GM19043 (cell line): ENCODE measurements at regions not wholly inside any gene's neighbourhood (a gene's known extent, or its start where the extent isn't known, plus 50 kb on each side); places are given as distances from the start of the nearest gene placed in this dataset.
"Not testable (repeated sequence)": the region's sequence is repeated elsewhere in the genome, so short reads cannot be mapped to it uniquely, and the experiment has no call there.

Experiments
- ATAC-seq: cut with Tn5 transposase; IDR thresholded peaks from one replicate; pipeline ENCODE4 v1.9.1; 2021; ENCODE audit warnings: low read depth; ENCODE audit not compliant: unreplicated experiment

DNA sequence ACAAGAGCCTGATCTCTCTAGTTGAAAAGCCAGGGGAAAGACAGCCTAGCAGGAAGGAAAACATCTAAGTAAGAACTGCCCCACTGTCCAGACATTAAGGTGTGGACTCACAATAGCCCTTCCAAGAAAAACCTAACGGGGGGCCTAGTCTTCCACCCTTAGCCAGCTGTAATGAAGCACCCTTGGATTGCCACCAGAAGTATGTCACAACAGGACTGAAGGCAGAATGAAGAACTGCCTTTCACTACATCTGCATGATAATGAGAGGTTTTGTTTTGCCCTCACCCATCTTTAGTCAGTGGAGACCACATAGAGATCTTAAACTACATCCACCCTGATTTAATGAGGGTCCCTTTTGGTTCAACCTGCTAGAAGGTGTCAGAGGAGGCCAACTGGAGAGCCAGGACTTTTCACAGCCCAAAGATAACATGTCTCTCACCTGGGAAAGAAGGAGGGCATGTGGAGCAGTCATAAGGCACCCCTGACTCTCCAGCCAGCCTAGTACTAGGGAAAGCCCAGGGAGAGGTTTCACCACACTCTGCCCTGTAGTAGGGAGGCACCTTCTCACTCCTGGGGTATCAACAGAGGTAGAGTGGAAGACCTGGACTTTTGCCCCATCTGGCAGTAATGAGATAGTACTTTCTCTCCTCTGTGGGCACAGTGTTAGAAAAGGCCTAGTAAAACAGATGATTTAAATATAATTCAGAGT, 1017.4 kb upstream of the MANEA start:
- ATAC-seq, result no peak

DNA sequence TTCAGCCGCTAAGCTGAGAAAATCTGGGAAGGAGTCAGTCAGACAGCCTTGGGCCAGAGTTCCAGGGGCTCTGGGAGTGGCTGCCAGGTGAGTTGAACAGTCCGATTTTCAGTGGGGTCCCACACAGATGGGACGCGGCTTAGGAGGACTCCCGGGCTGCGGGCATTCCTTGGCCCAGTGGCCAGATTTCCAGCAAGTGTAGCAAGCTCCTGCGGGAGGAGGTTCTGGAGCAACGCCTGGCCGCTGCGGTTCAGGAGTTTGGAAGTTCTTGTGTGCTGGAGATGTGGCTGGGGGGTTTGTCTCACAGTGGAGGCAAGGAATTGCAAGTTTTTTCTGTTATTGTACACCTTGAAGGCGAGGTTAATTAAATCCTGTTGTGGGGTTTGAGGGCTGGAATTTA, 1020.1 kb upstream of the MANEA start:
- not testable (repeated sequence) for ATAC-seq

GRCh38 chr6:94548201-94548600, 1029.1 kb upstream of the MANEA start:
- no peak for ATAC-seq

DNA sequence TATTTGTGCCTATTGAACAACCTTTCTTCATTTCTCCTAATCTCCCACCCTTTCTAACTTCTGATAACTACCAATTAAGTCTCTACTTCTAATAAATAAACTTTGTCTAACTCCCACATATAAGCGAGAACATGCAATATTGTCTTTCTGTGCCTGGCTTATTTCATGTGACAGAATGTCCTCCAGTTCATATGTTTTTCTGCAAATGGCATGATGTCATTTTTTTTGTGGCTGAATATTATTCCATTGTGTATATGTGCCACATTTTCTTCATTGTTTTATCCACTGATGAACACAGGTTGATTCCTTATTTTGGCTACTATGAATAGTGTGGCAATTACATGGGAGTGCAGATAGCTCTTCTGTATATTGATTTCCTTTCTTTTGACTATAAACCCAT, 1041.5 kb upstream of the MANEA start:
- ATAC-seq, result no peak

- no peak for ATAC-seq
Observed at GRCh38 chr6:94511502-94512088, 1065.7 kb upstream of the MANEA start.

DNA sequence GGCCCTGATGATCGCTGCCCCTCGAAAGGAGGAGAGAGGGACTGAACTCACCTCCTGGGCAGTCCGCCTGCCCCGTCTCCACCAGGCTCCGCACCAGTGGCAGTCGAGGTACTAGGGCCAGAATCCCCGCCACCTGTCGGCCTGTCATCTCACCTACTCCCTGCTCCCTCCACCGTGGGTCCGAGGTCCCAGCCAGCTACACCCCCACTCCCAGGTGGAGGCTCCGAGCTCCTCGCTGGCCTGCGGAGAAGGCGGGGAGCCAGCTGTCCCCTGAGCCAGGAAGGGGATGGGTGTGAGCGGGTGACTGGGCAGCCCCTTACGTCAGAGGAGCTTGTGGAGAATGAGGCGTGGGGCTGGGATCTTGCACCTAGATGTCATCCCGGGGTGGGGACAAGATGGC, 1066.5 kb upstream of the MANEA start:
- ATAC-seq, result no peak

DNA sequence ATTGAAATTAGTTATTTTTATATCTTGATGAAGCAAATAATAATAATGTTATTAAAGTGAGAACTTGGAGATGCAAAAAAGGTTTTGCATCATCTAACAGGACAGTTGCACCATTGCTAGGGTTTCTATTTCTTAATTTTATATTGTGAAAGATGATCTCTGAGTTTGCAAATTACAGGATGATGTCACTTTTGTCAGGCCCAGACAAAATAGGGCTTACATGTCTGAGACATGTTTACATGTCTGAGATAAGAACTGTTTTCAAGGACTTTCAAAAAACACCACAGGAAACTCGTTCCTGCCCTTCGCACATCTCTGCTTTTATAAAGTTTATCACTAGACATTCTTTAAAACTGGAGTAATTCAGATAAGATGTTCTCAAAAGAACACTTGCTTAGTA, 1075.8 kb upstream of the MANEA start:
- no peak for ATAC-seq

DNA sequence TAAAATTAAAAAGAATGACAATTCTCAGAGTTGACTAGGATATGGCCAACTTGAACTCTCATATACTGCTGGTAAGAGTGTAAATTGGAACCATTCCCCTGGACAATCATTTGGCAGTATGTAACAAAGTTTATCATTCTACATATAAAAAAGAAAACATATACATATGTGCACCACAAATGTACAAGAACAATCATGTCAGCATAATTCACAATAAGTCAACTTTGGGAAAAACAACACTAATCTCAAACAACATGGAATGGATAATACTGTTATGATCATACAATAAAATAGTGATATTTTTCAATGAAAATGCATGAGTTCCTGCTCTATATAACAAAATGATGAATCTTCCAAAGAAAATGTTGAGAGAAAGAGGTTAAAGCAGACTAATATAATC, 1078.7 kb upstream of the EPHA7 start:
- ATAC-seq, result no peak

DNA sequence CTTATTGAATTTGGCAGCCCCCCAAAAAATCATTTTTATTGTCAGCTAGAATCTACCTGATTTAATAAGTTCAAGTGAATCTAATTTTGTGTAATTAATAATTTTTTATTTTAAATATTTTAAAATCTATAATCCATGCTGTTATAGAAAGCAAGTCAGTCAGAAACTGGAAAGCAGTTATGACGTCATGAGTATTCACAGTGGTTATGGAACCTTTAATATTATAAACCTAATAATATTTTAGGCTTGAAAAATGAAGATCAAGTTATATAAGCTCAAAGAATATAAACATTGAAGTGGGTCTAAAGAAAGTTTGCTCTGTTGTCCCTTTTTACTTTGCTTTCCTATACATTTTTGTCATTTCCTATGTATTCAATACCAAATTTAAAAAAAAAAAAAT, 1075.1 kb upstream of the EPHA7 start:
- ATAC-seq, result no peak

DNA sequence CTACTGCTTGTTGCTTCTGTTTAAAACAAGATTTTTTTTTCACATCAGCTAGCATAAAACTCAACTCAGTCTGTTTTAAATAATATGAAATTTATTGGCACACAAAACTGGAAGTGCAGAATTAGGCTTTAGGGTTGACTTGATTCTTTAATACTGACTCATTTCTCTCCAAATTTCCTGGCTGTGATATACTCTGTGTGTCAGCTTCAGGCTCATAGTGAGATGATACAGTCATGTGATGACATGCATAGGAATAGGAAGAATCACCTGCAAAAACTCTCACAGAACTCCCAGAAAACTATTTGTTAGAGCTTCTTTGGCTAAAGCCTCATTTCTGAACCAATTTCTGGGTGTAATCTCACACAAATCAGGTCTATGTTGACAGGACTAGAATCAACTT, 1068.0 kb upstream of the EPHA7 start:
- ATAC-seq, result no peak

DNA sequence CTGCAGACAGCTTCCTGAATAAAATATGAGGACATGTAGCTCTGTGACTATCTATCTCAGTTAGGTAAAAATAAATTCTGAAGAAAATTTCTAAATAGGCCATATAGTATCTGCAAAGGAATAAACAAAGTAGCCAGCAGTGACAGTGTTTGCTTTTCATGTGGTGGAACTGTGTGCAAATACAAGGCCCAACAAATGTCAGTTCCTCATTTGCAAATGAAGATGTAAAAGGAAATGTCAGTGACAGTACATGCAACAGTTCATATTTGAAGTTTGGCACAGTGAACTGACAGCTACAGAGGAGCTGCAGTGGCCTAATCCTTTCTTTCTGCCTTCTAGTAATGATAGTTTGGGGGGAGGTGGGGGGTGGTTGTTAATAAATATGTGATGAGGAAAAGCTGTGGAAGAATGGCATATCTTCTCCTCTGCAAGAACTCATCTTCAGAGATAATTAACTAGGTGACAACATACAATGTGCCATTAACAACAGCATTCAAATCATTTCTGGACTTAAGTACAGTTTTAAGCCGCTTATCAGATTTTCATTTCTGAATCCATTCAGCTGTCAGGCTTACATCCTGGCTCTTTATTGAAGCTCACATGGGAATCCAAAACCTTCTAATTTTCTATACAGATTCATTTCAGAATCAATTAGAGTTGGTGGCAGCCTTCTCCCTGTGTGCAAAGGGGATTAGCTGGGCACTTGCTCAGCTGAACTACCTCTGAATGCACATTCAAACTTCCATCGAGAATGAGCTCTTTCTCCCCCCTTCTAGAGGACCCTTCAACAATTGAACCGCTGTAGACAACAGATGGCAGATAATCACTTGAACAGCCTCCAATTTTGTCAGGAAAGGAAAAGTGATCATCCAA, 1059.0 kb upstream of the EPHA7 start:
- no peak for ATAC-seq

GRCh38 chr6:94468830-94469229, 1049.5 kb upstream of the EPHA7 start:
- no peak for ATAC-seq

- no peak for ATAC-seq
Observed at GRCh38 chr6:94464018-94464510, 1044.7 kb upstream of the EPHA7 start.

DNA sequence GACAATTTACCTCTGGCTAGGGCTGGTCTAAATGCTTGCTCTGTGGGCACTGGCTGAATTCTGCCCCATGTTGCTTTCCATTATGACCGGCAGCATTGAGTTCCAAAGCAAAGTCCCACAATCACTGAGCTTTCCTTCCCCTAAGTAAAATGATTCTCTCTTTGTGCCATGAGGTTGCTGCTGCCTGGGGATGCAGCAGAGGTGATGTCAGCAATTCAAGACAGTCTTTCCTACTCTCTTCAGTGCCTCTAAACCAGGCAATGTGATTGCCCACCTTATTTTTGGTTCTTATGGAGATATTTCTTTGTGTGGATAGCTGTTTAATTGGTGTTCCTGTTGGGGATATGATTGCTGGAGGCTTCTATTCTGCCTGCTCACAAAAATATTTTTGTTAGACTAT, 1043.9 kb upstream of the EPHA7 start:
- ATAC-seq, result no peak

GRCh38 chr6:94462231-94462630, 1042.9 kb upstream of the EPHA7 start:
- no peak for ATAC-seq

DNA sequence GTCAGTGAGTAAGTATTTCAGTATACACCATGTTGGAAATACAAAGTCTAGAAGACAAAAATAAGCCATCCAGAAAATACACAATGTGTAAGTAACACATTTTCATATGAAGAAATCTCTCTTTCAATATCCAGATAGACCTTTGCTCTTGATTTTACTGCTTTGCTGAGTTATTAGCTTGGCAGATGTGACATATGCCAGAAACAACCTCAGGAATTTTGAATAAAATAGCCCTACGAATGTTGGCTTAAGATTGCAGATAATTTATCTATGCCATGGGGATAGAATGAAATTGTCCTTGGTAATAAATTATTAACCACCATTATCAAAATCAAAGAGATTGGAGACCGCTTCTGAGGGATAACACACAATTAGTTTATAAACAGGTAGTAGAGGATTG, 1036.9 kb upstream of the EPHA7 start:
- no peak for ATAC-seq

DNA sequence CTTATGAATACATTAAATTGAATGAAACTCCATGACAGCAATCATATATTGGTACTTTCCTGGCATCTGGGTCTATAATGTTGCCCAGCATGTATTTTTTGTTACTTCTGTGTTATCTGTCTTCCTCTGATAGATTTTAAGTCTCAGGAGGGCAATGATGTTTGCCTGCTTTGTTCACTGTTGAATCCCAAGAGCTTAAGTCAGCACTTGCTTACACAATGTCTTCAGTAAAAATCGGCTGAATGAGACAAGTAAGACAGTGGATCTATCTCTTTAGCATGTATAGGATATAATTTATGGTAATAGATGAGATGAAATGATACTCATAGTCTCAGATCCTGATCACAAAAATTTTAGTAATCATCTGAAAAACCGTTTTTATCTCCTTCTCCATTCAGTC, 1034.9 kb upstream of the EPHA7 start:
- no peak for ATAC-seq

GRCh38 chr6:94446120-94446519, 1026.8 kb upstream of the EPHA7 start:
- no peak for ATAC-seq

GRCh38 chr6:94443701-94444100, 1024.3 kb upstream of the EPHA7 start:
- ATAC-seq, result no peak

DNA sequence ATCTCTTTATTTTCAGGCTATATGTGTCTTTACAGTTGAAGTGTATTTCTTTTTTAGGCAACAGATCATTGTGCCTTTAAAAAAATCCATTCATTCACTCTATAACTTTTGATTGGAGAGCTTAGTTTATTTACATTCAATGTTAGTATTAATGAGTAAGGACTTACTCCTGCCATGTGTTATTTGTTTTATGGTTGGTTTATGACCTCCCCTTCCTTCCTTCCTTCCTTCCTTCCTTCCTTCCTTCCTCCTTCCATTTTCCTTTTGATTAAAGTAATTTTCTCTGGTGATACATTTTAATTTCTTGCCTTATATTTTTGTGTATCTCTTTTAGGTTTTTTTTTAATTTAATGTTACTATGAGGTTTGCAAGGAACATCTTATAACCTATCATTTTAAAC, 1005.3 kb upstream of the EPHA7 start:
- ATAC-seq, result no peak

- ATAC-seq, result no peak
Observed at GRCh38 chr6:94417363-94417762, 998.0 kb upstream of the EPHA7 start.

GRCh38 chr6:94414041-94414440, 994.7 kb upstream of the EPHA7 start:
- ATAC-seq, result no peak
